HEK293 (cell line): ENCODE measurements at regions not wholly inside any gene's neighbourhood (a gene's known extent, or its start where the extent isn't known, plus 50 kb on each side); places are given as distances from the start of the nearest gene placed in this dataset.

Source experiments
- CTCF ChIA-PET: fragments of 350-600 bp; formaldehyde crosslinking; extraction: SDS; loops from one replicate; lab custom pipeline; 2021; ENCODE audit warnings: antibody characterized with exemption; lab: Yijun Ruan, JAX
- POLR2A ChIA-PET: fragments of 300-600 bp; formaldehyde crosslinking; extraction: SDS; loops from one replicate; lab custom pipeline; 2020; ENCODE audit warnings: antibody characterized with exemption, inconsistent platforms; lab: Yijun Ruan, JAX
- H3K27ac ChIP-seq: fragments of 200-500 bp; sonication (Bioruptor generic); 2 replicates; pipeline ENCODE4 v1.5.1; 2014; ENCODE audit warnings: low read depth, low read length, control low read depth, inconsistent platforms; ENCODE audit errors: extremely low read depth
- H3K36me3 ChIP-seq, 2 experiments: fragments of 200-500 bp in 1 of 2; sonication (Bioruptor generic) in 1 of 2; 1 replicate in 1 of 2; 2 replicates in 1 of 2; pipeline ENCODE4 v1.5.1; 2014 to 2017; ENCODE audit warnings: inconsistent platforms in 2 of 2, low read length in 2 of 2; ENCODE audit not compliant: control insufficient read depth in 2 of 2, insufficient read depth in 1 of 2
- H3K4me1 ChIP-seq: fragments of 200-500 bp; sonication (Bioruptor generic); 2 replicates; pipeline ENCODE4 v1.5.1; 2014; ENCODE audit warnings: mild to moderate bottlenecking, low read length, inconsistent platforms; ENCODE audit not compliant: control insufficient read depth, insufficient read depth
- H3K4me3 ChIP-seq: 2 replicates; pipeline ENCODE4 v1.5.1; 2011; ENCODE audit warnings: low read depth, mild to moderate bottlenecking, control low read depth, low read length, moderate library complexity
- H3K9me3 ChIP-seq: fragments of 200-500 bp; sonication (Bioruptor generic); 2 replicates; pipeline ENCODE4 v1.5.1; 2014; ENCODE audit warnings: low read depth, low read length, inconsistent platforms; ENCODE audit not compliant: control insufficient read depth, insufficient read depth
- GLIS2 ChIP-seq: fragments of 450-650 bp; formaldehyde crosslinking; IDR thresholded peaks from 2 replicates; pipeline ENCODE4 v1.5.1; 2016; ENCODE audit warnings: missing biosample characterization, missing genetic modification characterization
- HOXA7 ChIP-seq: sonication (generic); formaldehyde crosslinking; IDR thresholded peaks from 2 replicates; pipeline ENCODE4 v1.8.1; 2022; ENCODE audit warnings: missing genetic modification reagents, borderline replicate concordance
- YY2 ChIP-seq: fragments of 450-650 bp; formaldehyde crosslinking; IDR thresholded peaks from 2 replicates; pipeline ENCODE4 v1.5.1; 2016; ENCODE audit warnings: missing biosample characterization, missing genetic modification characterization
- ZBTB10 ChIP-seq: fragments of 450-650 bp; formaldehyde crosslinking; IDR thresholded peaks from 2 replicates; pipeline ENCODE4 v1.5.1; 2016; ENCODE audit warnings: missing biosample characterization, missing genetic modification characterization
- ZBTB6 ChIP-seq: fragments of 450-650 bp; formaldehyde crosslinking; IDR thresholded peaks from 2 replicates; pipeline ENCODE4 v1.5.1; 2017; ENCODE audit warnings: missing biosample characterization, missing genetic modification characterization
- ZIC2 ChIP-seq: fragments of 450-650 bp; formaldehyde crosslinking; IDR thresholded peaks from 2 replicates; pipeline ENCODE4 v1.5.1; 2016; ENCODE audit warnings: missing biosample characterization, missing genetic modification characterization
- ZNF19 ChIP-seq: fragments of 450-650 bp; formaldehyde crosslinking; IDR thresholded peaks from 2 replicates; pipeline ENCODE4; 2016; ENCODE audit warnings: missing biosample characterization, missing genetic modification characterization, low read depth
- ZNF223 ChIP-seq: fragments of 450-650 bp; formaldehyde crosslinking; IDR thresholded peaks from 2 replicates; pipeline ENCODE4 v1.5.1; 2016; ENCODE audit warnings: missing biosample characterization, missing genetic modification characterization
- ZNF239 ChIP-seq: fragments of 450-650 bp; formaldehyde crosslinking; IDR thresholded peaks from 2 replicates; pipeline ENCODE4 v1.5.1; 2016; ENCODE audit warnings: missing biosample characterization, missing genetic modification characterization
- ZNF292 ChIP-seq: fragments of 450-650 bp; formaldehyde crosslinking; IDR thresholded peaks from 2 replicates; pipeline ENCODE4 v1.5.1; 2016; ENCODE audit warnings: low read depth, missing biosample characterization, missing genetic modification characterization, borderline replicate concordance
- ZNF366 ChIP-seq: fragments of 450-650 bp; formaldehyde crosslinking; conservative IDR thresholded peaks from 2 replicates; pipeline ENCODE4 v1.5.1; 2016; ENCODE audit warnings: missing biosample characterization, missing genetic modification characterization
- ZNF37A ChIP-seq: fragments of 450-650 bp; IDR thresholded peaks from 2 replicates; pipeline ENCODE4 v1.5.1; 2018; ENCODE audit warnings: missing biosample characterization, missing genetic modification characterization
- ZNF404 ChIP-seq: fragments of 450-650 bp; formaldehyde crosslinking; IDR thresholded peaks from 2 replicates; pipeline ENCODE4 v1.5.1; 2017; ENCODE audit warnings: missing biosample characterization, missing genetic modification characterization
- ZNF560 ChIP-seq: fragments of 450-650 bp; formaldehyde crosslinking; IDR thresholded peaks from 2 replicates; pipeline ENCODE4 v1.5.1; 2017; ENCODE audit warnings: missing biosample characterization, missing genetic modification characterization, borderline replicate concordance
- ZNF561 ChIP-seq: fragments of 450-650 bp; IDR thresholded peaks from 2 replicates; pipeline ENCODE4 v1.5.1; 2018; ENCODE audit warnings: missing biosample characterization, missing genetic modification characterization, borderline replicate concordance
- ZNF621 ChIP-seq: fragments of 450-650 bp; formaldehyde crosslinking; IDR thresholded peaks from 2 replicates; pipeline ENCODE4 v1.5.1; 2017; ENCODE audit warnings: missing biosample characterization, missing genetic modification characterization
- ZNF626 ChIP-seq: fragments of 450-650 bp; sonication (Bioruptor Pico); formaldehyde crosslinking; IDR thresholded peaks from 2 replicates; pipeline ENCODE4 v1.5.1; 2018; ENCODE audit warnings: missing biosample characterization, missing genetic modification characterization, inconsistent platforms
- TF ChIP-seq, protein P1 (sequence below): fragments of 450-650 bp; formaldehyde crosslinking; IDR thresholded peaks from 2 replicates; pipeline ENCODE4 v1.5.0; 2017; ENCODE audit warnings: missing biosample characterization, missing genetic modification characterization, borderline replicate concordance
- TF ChIP-seq, protein P2 (sequence below): fragments of 450-650 bp; formaldehyde crosslinking; IDR thresholded peaks from 2 replicates; pipeline ENCODE4 v1.5.1; 2016; ENCODE audit warnings: missing biosample characterization, missing genetic modification characterization
- TF ChIP-seq, protein P3 (sequence below): fragments of 450-650 bp; formaldehyde crosslinking; IDR thresholded peaks from 2 replicates; pipeline ENCODE4; 2016; ENCODE audit warnings: missing biosample characterization, missing genetic modification characterization
- TF ChIP-seq, protein P4 (sequence below): fragments of 450-650 bp; formaldehyde crosslinking; IDR thresholded peaks from 2 replicates; pipeline ENCODE4 v1.5.1; 2016; ENCODE audit warnings: missing biosample characterization, missing genetic modification characterization

GRCh38 chr2:59073286-59073685 lies 832.2 kb upstream of the FANCL start (continued):
- TF ChIP-seq ZBTB6 (tag by site-specific recombination), result no peak
- TF ChIP-seq ZNF626, result no peak
- TF ChIP-seq ZNF292 (tag by site-specific recombination), result no peak
- TF ChIP-seq ZNF37A, result no peak
- no peak for TF ChIP-seq ZNF560 (tag by site-specific recombination)

- TF ChIP-seq, protein P1, sequence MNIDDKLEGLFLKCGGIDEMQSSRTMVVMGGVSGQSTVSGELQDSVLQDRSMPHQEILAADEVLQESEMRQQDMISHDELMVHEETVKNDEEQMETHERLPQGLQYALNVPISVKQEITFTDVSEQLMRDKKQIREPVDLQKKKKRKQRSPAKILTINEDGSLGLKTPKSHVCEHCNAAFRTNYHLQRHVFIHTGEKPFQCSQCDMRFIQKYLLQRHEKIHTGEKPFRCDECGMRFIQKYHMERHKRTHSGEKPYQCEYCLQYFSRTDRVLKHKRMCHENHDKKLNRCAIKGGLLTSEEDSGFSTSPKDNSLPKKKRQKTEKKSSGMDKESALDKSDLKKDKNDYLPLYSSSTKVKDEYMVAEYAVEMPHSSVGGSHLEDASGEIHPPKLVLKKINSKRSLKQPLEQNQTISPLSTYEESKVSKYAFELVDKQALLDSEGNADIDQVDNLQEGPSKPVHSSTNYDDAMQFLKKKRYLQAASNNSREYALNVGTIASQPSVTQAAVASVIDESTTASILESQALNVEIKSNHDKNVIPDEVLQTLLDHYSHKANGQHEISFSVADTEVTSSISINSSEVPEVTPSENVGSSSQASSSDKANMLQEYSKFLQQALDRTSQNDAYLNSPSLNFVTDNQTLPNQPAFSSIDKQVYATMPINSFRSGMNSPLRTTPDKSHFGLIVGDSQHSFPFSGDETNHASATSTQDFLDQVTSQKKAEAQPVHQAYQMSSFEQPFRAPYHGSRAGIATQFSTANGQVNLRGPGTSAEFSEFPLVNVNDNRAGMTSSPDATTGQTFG (tag by site-specific recombination), result no peak
- no peak for TF ChIP-seq GLIS2
- TF ChIP-seq ZNF19 (tag by site-specific recombination), result no peak
- no peak for TF ChIP-seq ZNF239 (tag by site-specific recombination)
- TF ChIP-seq, protein P2, sequence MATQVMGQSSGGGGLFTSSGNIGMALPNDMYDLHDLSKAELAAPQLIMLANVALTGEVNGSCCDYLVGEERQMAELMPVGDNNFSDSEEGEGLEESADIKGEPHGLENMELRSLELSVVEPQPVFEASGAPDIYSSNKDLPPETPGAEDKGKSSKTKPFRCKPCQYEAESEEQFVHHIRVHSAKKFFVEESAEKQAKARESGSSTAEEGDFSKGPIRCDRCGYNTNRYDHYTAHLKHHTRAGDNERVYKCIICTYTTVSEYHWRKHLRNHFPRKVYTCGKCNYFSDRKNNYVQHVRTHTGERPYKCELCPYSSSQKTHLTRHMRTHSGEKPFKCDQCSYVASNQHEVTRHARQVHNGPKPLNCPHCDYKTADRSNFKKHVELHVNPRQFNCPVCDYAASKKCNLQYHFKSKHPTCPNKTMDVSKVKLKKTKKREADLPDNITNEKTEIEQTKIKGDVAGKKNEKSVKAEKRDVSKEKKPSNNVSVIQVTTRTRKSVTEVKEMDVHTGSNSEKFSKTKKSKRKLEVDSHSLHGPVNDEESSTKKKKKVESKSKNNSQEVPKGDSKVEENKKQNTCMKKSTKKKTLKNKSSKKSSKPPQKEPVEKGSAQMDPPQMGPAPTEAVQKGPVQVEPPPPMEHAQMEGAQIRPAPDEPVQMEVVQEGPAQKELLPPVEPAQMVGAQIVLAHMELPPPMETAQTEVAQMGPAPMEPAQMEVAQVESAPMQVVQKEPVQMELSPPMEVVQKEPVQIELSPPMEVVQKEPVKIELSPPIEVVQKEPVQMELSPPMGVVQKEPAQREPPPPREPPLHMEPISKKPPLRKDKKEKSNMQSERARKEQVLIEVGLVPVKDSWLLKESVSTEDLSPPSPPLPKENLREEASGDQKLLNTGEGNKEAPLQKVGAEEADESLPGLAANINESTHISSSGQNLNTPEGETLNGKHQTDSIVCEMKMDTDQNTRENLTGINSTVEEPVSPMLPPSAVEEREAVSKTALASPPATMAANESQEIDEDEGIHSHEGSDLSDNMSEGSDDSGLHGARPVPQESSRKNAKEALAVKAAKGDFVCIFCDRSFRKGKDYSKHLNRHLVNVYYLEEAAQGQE (tag by site-specific recombination), result no peak
- TF ChIP-seq YY2 (tag by site-specific recombination), result no peak
- TF ChIP-seq ZIC2 (tag by site-specific recombination), result no peak
- TF ChIP-seq ZNF366 (tag by site-specific recombination), result no peak
- no peak for TF ChIP-seq ZNF404 (tag by site-specific recombination)
- TF ChIP-seq, protein P3, sequence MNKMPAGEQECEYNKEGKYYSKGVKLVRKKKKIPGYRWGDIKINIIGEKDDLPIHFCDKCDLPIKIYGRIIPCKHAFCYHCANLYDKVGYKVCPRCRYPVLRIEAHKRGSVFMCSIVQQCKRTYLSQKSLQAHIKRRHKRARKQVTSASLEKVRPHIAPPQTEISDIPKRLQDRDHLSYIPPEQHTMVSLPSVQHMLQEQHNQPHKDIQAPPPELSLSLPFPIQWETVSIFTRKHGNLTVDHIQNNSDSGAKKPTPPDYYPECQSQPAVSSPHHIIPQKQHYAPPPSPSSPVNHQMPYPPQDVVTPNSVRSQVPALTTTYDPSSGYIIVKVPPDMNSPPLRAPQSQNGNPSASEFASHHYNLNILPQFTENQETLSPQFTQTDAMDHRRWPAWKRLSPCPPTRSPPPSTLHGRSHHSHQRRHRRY, result no peak
- no peak overlapping the region for H3K4me3 ChIP-seq
- H3K36me3 ChIP-seq, result no peaks in the 10 kb centered on the region
- H3K27ac ChIP-seq, result no peak overlapping the region
- CTCF ChIA-PET, result interaction anchor here (0.6 to 1.2 kb wide), 2 partner anchors 11 to 772 kb away, joined by 3 read pairs; no protein-coding TSS in a partner anchor
- no peaks in the 10 kb centered on the region for H3K4me1 ChIP-seq
- H3K9me3 ChIP-seq, result no peaks in the 10 kb centered on the region
- POLR2A ChIA-PET, result no interaction called here
Observed at GRCh38 chr2:59068255-59068654, 827.1 kb upstream of the FANCL start.

- Histone ChIP-seq H3K36me3 (no peaks in the 10 kb centered on the region), H3K4me1 (no peaks in the 10 kb centered on the region), H3K9me3 (no peaks in the 10 kb centered on the region), H3K4me3 (no peak overlapping the region), H3K27ac (no peak overlapping the region)
- CTCF ChIA-PET, result interaction anchor here (0.7 kb wide), 2 partner anchors 15 to 23 kb away, joined by 3 to 5 read pairs; no protein-coding TSS in a partner anchor
- POLR2A ChIA-PET, result no interaction called here
- TF ChIP-seq, protein P4, sequence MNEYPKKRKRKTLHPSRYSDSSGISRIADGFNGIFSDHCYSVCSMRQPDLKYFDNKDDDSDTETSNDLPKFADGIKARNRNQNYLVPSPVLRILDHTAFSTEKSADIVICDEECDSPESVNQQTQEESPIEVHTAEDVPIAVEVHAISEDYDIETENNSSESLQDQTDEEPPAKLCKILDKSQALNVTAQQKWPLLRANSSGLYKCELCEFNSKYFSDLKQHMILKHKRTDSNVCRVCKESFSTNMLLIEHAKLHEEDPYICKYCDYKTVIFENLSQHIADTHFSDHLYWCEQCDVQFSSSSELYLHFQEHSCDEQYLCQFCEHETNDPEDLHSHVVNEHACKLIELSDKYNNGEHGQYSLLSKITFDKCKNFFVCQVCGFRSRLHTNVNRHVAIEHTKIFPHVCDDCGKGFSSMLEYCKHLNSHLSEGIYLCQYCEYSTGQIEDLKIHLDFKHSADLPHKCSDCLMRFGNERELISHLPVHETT, result no peak
- no peak for TF ChIP-seq HOXA7 (CRISPR knock-in tag)
- TF ChIP-seq ZBTB10 (tag by site-specific recombination), result no peak
- no peak for TF ChIP-seq ZNF223 (tag by site-specific recombination)
- TF ChIP-seq ZNF561 (tag by site-specific recombination), result no peak
- TF ChIP-seq ZNF621 (tag by site-specific recombination), result no peak
Observed at GRCh38 chr2:59066787-59067399, 825.8 kb upstream of the FANCL start.
